Pancreas (tissue), 10 donors: ENCODE measurements at regions not wholly inside any gene's neighbourhood (a gene's known extent, or its start where the extent isn't known, plus 50 kb on each side); places are given as distances from the start of the nearest gene placed in this dataset.
A peak's percentile ranks its signal among the peaks of the same experiment; 100 is the strongest.

Experiments used
- ATAC-seq, 4 donors: fragments of 200-7000 bp; cut with Tn5 transposase; one replicate each; pipeline versions ENCODE4 v1.8.0 to v1.9.1; 2020; ENCODE audit warnings: mild to moderate bottlenecking in 4 of 4, moderate library complexity in 4 of 4
- DNase-seq, 6 donors: peaks; one replicate each; pipeline ENCODE4 v3.0.0-alpha.2; 2020
- FAIRE-seq: peaks from 2 replicates; lab custom pipeline; 2012; peaks lifted over from hg19 to GRCh38; lab: Jason Lieb, UNC
- H3K27ac ChIP-seq, 4 donors: fragments of 200-600 bp; sonication (generic); 1 replicate in 3 of 4; 2 replicates in 1 of 4; pipeline versions ENCODE4 v1.5.0 to v1.8.0; 2020
- H3K27me3 ChIP-seq, 4 donors: fragments of 200-600 bp; one replicate each; pipeline ENCODE4 v1.8.0; 2021
- H3K36me3 ChIP-seq, 3 donors: fragments of 200-600 bp; sonication (generic) in 1 of 3; one replicate each; pipeline versions ENCODE4 v1.5.0 to v1.8.0; 2020 to 2021
- H3K4me1 ChIP-seq, 3 donors: fragments of 200-600 bp; one replicate each; pipeline ENCODE4 v1.8.0; 2021
- H3K4me3 ChIP-seq, 4 donors: fragments of 200-600 bp; sonication (generic) in 2 of 4; one replicate each; pipeline versions ENCODE4 v1.5.0 to v1.8.0; 2020 to 2021
- H3K9me3 ChIP-seq, 4 donors: fragments of 200-600 bp; one replicate each; pipeline ENCODE4 v1.8.0; 2021
- WGBS, 2 donors: extraction: QIAGEN DNeasy Blood & Tissue Kit; methylation state at CpG; one replicate each; pipeline ENCODE4 v1.1.7; 2013; 5-methylcytosine and 5-hydroxymethylcytosine counted together
- intact Hi-C, 3 donors: fragments of 100-400 bp; cut with DNase I; formaldehyde crosslinking; loops; one replicate each; pipeline versions ENCODE4 v1.11.1 to v1.14.2; 2022
- TF ChIP-seq, protein P1 (sequence below), 4 donors: fragments of 200-600 bp; sonication (generic) in 3 of 4; IDR thresholded peaks; one replicate each; pipeline versions ENCODE4 v1.5.0 to v1.8.0; 2021; ENCODE audit warnings: antibody characterized with exemption in 4 of 4
- donor health status: healthy with polysubstance abuse.
- donor health status: DM: no; HTN: no; CAD: no; lungs with moderate emphysema.
- donor health status: DM: no; HTN: no; CAD: no.
- donor health status: control.
- donor health status: control.
- donor health status: Bipolar disorder and iron deficiency.
- donor health status: DM: yes; HTN: yes; CAD: no.
- donor health status: DM: no; HTN: no; CAD: no.
- donor health status: DM: no; HTN: no; CAD: no.
- donor health status: DM: yes; HTN: yes; CAD: no.

DNA sequence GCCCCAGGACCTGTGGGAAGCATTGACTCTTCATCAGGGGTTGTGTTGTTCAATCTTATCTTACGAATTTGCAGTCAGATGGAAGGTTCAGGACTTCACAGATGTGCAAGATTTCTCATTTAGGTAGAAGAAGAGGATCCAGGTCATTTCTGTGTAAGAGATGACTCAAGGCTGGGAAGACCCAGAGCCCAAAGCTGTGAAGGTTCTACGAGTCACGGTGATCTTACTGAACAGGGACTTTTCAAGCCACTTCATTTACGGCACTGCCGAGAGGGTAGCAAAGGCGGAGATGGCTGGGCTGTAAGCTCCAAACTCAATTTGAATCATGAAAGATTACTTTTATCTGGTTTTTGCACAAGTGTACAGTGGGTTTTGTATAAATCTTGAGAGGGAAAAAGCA is 228.0 kb upstream of the MEX3C start:
- H3K4me1 ChIP-seq, result no peaks in the 10 kb centered on the region
- no peak overlapping the region for H3K4me3 ChIP-seq
- 72 to 80% methylated on average over 6 of the region's 6 CpGs for WGBS, 2 donors
- FAIRE-seq, result no peak
- H3K27ac ChIP-seq, result no peak overlapping the region
- no peaks in the 10 kb centered on the region for H3K36me3 ChIP-seq
- TF ChIP-seq, protein P1, sequence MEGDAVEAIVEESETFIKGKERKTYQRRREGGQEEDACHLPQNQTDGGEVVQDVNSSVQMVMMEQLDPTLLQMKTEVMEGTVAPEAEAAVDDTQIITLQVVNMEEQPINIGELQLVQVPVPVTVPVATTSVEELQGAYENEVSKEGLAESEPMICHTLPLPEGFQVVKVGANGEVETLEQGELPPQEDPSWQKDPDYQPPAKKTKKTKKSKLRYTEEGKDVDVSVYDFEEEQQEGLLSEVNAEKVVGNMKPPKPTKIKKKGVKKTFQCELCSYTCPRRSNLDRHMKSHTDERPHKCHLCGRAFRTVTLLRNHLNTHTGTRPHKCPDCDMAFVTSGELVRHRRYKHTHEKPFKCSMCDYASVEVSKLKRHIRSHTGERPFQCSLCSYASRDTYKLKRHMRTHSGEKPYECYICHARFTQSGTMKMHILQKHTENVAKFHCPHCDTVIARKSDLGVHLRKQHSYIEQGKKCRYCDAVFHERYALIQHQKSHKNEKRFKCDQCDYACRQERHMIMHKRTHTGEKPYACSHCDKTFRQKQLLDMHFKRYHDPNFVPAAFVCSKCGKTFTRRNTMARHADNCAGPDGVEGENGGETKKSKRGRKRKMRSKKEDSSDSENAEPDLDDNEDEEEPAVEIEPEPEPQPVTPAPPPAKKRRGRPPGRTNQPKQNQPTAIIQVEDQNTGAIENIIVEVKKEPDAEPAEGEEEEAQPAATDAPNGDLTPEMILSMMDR (IDR thresholded peaks at IDR 0.05), result no peak
- ATAC-seq, result no peak
- intact Hi-C loops, result no loop called here
- no peaks in the 10 kb centered on the region for H3K9me3 ChIP-seq
- no peak for DNase-seq
- H3K27me3 ChIP-seq, result no peaks in the 10 kb centered on the region

DNA sequence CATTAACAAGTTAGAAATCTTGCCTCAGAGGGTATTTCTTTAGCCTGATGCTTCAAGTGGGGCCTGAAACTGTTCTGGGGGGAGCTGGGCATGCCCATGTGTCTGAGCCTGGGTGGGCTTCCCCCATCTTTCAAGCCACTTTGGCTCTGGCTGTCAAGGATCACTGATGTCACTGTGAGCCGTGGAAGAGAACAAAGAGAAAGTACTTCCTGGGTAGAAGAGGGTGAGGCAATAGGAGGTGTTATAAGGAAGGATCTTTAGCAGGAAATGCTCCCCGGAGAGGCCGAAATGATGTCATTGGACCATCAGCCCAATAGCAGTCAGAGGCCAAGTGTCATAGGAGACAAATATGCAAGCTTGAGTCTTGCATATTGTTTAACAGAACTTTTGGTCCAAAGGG is 228.4 kb upstream of the MEX3C start:
- Histone ChIP-seq H3K36me3 (no peaks in the 10 kb centered on the region), H3K4me3 (no peak overlapping the region), H3K27me3 (no peaks in the 10 kb centered on the region), H3K9me3 (no peaks in the 10 kb centered on the region), H3K4me1 (no peaks in the 10 kb centered on the region), H3K27ac (no peak overlapping the region)
- WGBS, 2 donors, result 61 to 86% methylated on average over 3 of the region's 3 CpGs
- ATAC-seq (no peak), DNase-seq (no peak), FAIRE-seq (no peak)
- intact Hi-C loops, result no loop called here
- TF ChIP-seq, protein P1 (IDR thresholded peaks at IDR 0.05), result no peak

DNA sequence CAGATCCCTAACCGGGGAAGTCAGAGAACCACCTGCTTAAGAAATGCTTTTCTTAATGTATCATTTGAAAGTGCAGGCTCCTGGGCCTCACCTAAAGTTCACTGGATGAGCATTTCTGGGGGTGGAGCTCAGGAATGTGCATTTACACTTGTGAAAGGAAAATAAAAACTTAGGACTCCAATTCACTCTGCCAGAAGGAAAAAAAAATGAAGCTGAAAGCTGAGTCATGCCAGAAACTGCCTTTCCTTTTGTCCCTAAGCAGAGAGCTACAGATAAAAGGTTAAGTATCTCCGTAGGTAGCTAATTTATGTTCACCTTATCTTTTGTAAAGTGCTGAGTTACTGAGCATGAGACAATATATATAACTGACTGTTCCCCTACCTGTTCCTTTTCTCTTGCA is 229.5 kb upstream of the MEX3C start:
- H3K27ac ChIP-seq, result no peak overlapping the region
- intact Hi-C loops, result no loop called here

DNA sequence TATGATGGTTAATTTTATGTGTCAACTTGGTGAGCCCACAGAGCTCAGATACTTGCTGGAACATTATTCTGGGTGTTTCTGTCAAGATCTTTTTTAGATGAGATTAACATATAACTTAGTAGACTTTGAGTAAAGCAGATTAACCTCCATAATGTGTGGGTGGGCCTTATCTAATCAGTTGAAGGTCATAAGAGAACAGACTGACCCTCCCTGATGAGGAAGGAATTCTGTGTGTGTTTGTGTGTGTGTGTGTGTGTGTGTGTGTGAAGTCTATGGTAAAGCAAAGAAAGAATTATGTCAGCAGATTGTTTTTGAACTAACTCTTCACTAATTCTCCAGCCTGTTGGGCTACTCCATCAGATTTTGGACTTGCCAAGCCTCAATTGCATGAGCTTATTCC is 232.2 kb upstream of the MEX3C start:
- intact Hi-C loops, result no loop called here
- TF ChIP-seq, protein P1 (IDR thresholded peaks at IDR 0.05), result no peak
- Histone ChIP-seq H3K27ac (no peak overlapping the region), H3K9me3 (no peaks in the 10 kb centered on the region), H3K27me3 (no peaks in the 10 kb centered on the region), H3K4me3 (no peak overlapping the region), H3K4me1 (no peaks in the 10 kb centered on the region), H3K36me3 (no peaks in the 10 kb centered on the region)
- ATAC-seq (no peak), DNase-seq (no peak), FAIRE-seq (no peak)

More for the DNA sequence above, 229.5 kb upstream of the MEX3C start:
- Histone ChIP-seq H3K36me3 (no peaks in the 10 kb centered on the region), H3K27me3 (no peaks in the 10 kb centered on the region), H3K9me3 (no peaks in the 10 kb centered on the region), H3K4me1 (no peaks in the 10 kb centered on the region), H3K4me3 (no peak overlapping the region)
- WGBS, 2 donors, result 49 to 53% methylated on average over 2 of the region's 2 CpGs
- no peak for FAIRE-seq
- TF ChIP-seq, protein P1 (IDR thresholded peaks at IDR 0.05), result no peak
- ATAC-seq, result peak in 1 of 4 donors; percentile 44
- DNase-seq, result no peak

DNA sequence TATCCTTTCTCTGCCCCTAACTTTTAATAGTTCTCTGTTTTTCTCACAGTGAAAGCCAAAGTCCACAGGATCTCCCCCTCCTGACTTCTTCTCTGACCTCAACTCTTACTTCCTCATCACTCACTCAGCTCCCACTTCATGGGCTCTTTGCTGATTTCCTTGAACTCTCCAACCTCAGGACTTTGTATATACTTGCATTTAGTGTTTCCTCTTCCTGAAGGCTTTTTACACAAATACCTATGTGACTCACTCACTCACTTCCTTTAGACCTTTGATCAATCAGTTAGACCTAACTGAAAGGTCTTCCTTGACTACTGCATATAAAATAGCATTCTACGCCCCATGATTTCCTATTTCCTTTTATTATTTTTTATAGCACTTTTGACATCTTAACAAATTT is 233.1 kb upstream of the MEX3C start:
- H3K27me3 ChIP-seq, result no peaks in the 10 kb centered on the region
- H3K27ac ChIP-seq, result no peak overlapping the region
- TF ChIP-seq, protein P1 (IDR thresholded peaks at IDR 0.05), result no peak
- 88 to 91% methylated on average over 1 of the region's 1 CpG for WGBS, 2 donors
- peak in 1 of 4 donors; percentile 32 for ATAC-seq
- DNase-seq, result no peak
- intact Hi-C loops, result no loop called here
- H3K9me3 ChIP-seq, result no peaks in the 10 kb centered on the region
- no peak overlapping the region for H3K4me3 ChIP-seq
- H3K36me3 ChIP-seq, result no peaks in the 10 kb centered on the region
- no peaks in the 10 kb centered on the region for H3K4me1 ChIP-seq
- no peak for FAIRE-seq
